NB4 (cell line): ENCODE measurements at regions not wholly inside any gene's neighbourhood (a gene's known extent, or its start where the extent isn't known, plus 50 kb on each side); places are given as distances from the start of the nearest gene placed in this dataset.
"Not testable (repeated sequence)": the region's sequence is repeated elsewhere in the genome, so short reads cannot be mapped to it uniquely, and the experiment has no call there.

Experiments
- DNase-seq: peaks from one replicate; pipeline ENCODE4 v3.0.0; 2010; ENCODE audit warnings: low read depth
- H3K4me3 ChIP-seq: one replicate; pipeline ENCODE4 v1.5.1; 2011; ENCODE audit warnings: mild to moderate bottlenecking, low read depth, low read length, moderate library complexity
- CTCF ChIP-seq: IDR thresholded peaks from one replicate; pipeline ENCODE4 v1.5.1; 2012; ENCODE audit warnings: low read depth, low read length
- MYC ChIP-seq: IDR thresholded peaks from 2 replicates; pipeline ENCODE4 v1.6.1; 2011; ENCODE audit warnings: low read depth, low read length
- POLR2A ChIP-seq: IDR thresholded peaks from 2 replicates; pipeline ENCODE4 v1.6.1; 2011; ENCODE audit warnings: mild to moderate bottlenecking; ENCODE audit not compliant: insufficient read length; ENCODE audit errors: extremely low read depth
- TF ChIP-seq, protein P1 (sequence below): IDR thresholded peaks from 2 replicates; pipeline ENCODE4 v1.6.1; 2011; ENCODE audit warnings: low read depth, low read length

GRCh38 chr6:71007298-71007697, 50.4 kb upstream of the B3GAT2 start:
- DNase-seq, H3K4me3 ChIP-seq: not testable (repeated sequence)

- TF ChIP-seq, protein P1, sequence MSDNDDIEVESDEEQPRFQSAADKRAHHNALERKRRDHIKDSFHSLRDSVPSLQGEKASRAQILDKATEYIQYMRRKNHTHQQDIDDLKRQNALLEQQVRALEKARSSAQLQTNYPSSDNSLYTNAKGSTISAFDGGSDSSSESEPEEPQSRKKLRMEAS, result no peak
- TF ChIP-seq POLR2A (no peak), CTCF (no peak), MYC (no peak)
- DNase-seq, result no peak
- H3K4me3 ChIP-seq, result no peak overlapping the region
These were observed 55.1 kb upstream of the B3GAT2 start for GRCh38 chr6:71011871-71012371.

DNA sequence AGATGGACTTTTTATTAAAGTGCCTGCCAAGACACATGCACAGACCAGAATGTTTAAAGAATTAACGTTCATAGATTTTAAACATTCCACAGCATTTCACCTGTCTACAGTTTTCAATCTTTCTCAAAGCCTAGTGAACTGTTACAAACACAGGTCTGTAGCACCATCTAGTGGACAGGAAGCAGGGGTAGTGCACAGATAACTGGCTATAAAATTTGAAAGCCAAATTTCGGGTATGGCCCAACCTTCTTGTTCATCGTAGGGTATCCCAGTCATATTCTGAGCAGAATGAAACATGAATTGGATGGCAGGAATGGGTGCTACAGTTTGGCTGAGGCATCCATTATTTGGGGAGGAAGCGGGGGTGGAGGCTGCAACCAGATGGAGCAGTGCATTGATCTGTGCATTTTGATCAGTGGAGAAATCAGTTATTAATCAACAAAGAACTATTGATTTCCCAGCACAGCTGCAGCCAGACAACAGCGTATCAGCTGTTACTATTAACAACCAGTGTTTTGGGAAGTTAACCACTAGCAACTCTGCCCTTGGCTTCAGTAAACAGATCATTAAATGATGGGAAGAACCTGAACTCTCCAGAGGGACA, 56.1 kb upstream of the B3GAT2 start:
- no peak overlapping the region for H3K4me3 ChIP-seq
- peak; percentile 89 for TF ChIP-seq CTCF
- TF ChIP-seq, protein P1, result no peak
- peak; percentile 71 for DNase-seq

DNA sequence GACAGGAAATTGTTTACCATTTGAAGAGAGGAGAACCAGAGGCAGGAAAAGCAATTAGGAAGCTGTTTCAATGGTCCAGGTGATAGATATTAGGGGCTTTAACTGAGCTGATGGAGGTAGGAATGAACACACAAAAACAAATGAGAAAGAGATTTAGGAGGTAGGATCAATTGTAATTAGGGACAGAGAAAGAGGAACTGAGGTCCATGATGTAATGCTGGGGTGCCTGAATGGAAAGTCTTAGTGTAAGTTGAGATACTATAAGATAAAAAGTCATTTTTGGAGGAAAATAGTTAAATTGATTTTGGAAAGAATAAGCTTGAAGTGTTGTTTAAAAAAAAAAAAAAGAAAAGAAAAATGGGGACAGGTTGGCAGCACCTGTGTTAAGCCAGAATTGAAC, 58.5 kb upstream of the B3GAT2 start:
- DNase-seq, result no peak
- TF ChIP-seq POLR2A (no peak), CTCF (no peak), MYC (no peak)
- TF ChIP-seq, protein P1, result no peak
- H3K4me3 ChIP-seq, result no peak overlapping the region

DNA sequence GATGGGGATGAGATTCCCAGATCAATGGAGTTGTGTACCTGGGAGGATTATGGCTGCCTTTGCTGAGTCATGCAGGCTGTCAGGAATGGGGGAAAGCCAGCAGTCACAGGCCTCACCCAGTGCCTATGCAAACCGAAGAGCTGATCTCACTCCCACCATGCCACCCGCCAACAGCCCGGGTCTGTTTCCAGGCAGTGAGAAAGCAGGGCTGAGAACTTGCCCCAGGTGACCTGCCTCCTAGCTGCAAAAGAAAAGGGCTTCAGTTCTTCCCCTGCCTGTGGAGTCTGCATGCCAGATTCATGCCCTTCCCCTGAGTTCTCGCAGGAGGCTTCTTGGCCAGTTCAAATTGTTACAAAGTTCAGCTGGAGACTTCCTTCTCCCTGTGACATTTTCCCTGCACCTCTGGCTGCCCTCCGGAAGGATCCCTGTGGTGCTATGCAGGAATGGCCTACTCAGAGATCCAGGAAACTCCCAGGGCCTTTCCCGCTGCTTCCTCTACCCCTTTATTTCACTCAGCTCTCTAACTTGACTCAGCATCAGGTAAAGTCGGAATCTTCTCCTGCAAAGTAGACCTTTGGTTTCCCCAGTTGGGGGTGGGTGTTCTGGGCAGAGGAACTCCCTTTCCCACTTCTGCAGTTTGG, 71.5 kb upstream of the B3GAT2 start:
- no peak for DNase-seq
- no peak overlapping the region for H3K4me3 ChIP-seq
- no peak for TF ChIP-seq MYC

GRCh38 chr6:71028877-71029252, 72.0 kb upstream of the B3GAT2 start:
- TF ChIP-seq MYC (no peak), POLR2A (no peak)
- TF ChIP-seq, protein P1, result no peak
- DNase-seq, result no peak
- H3K4me3 ChIP-seq, result no peak overlapping the region

DNA sequence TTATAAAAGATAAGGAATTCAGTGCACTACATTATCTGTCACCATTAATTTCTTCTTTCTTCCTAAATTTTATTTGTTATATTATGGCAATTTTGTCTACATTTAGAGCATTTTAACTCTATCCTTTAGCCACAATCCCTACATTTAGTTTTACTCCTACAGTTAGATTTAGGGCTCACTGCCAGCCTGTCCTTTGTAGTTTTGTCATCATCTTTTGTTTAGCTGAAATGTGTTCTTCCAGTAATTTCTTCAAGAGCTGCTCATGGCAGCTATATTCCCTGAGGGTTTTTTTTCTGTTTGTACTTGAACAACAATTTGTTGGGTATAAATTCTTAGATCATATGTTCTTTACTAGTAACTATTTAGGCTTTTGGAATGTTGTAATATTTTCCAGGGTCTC, 72.7 kb upstream of the B3GAT2 start:
- TF ChIP-seq CTCF (no peak), POLR2A (no peak)
- no peak overlapping the region for H3K4me3 ChIP-seq
- no peak for DNase-seq
